ENCODE measurements at regions not wholly inside any gene's neighbourhood (a gene's known extent, or its start where the extent isn't known, plus 50 kb on each side); places are given as distances from the start of the nearest gene placed in this dataset.

- intact Hi-C loops (cut with micrococcal nuclease; ENCODE audit: unreplicated experiment), result loop anchor here (5.0 to 10.0 kb wide), 3 partner anchors 36 to 1529 kb away; no protein-coding TSS in a partner anchor
- H3K9ac ChIP-seq (ENCODE audit: control insufficient read depth, insufficient read depth, low read length), result no peak overlapping the region
- H3K27me3 ChIP-seq (replicated peaks in 1 of 2; ENCODE audit: control insufficient read depth in 2 of 2, insufficient read depth in 2 of 2, low read length in 1 of 2), result no peaks in the 10 kb centered on the region
- no peaks in the 10 kb centered on the region for H3K36me3 ChIP-seq (ENCODE audit: control insufficient read depth in 2 of 2, insufficient read depth in 2 of 2, low read length in 1 of 2)
- no peaks in the 10 kb centered on the region for H3K79me2 ChIP-seq (ENCODE audit: control insufficient read depth, insufficient read depth, low read length)
- POLR2A ChIA-PET, result no interaction called here
- H3K9me3 ChIP-seq (replicated peaks; ENCODE audit: control insufficient read depth, insufficient read depth, low read length), result no peaks in the 10 kb centered on the region; the same call in 2 of the 3 replicates
- SMC1A ChIA-PET (ENCODE audit: uncharacterized antibody, unreplicated experiment), result interaction anchor here (0.6 to 0.9 kb wide), 2 partner anchors 12 to 51 kb away, joined by 3 read pairs; no protein-coding TSS in a partner anchor
- in situ Hi-C loops (cut with MboI), result no loop called here
- ATAC-seq (peak; percentile 27), DNase-seq (ENCODE audit: low read depth, low spot score) (no peak), FAIRE-seq (no peak)
- no peak overlapping the region for H2AFZ ChIP-seq (ENCODE audit: control insufficient read depth, low read depth, low read length)
- H4K20me1 ChIP-seq (ENCODE audit: control insufficient read depth, insufficient read depth), result no peaks in the 10 kb centered on the region
- no peak overlapping the region for H3K4me2 ChIP-seq (ENCODE audit: control insufficient read depth, insufficient read depth)
- 2% methylated on average over 9 of the region's 9 CpGs for WGBS (ENCODE audit: insufficient coverage, insufficient replicate concordance, low lambda C conversion rate, missing lambda C conversion rate)
- BruUV-seq (replicated peaks), result no TSS peak
- H3K4me1 ChIP-seq (ENCODE audit: control insufficient read depth, insufficient read depth, low read length), result no peaks in the 10 kb centered on the region
- H3K4me3 ChIP-seq, result no peak overlapping the region
- RAD21 ChIA-PET (ENCODE audit: unreplicated experiment), result interaction anchor here (0.8 kb wide), 1 partner anchor 45 kb away, joined by 3 read pairs; no protein-coding TSS in a partner anchor
- CTCF ChIA-PET, result interaction anchor here (1.1 kb wide), 1 partner anchor 8 kb away, joined by 3 read pairs; no protein-coding TSS in a partner anchor
- no peak overlapping the region for H3K27ac ChIP-seq (ENCODE audit: control insufficient read depth, insufficient read depth)
- TF ChIP-seq MYC (IDR thresholded peaks at IDR 0.05; ENCODE audit: insufficient read depth, insufficient read length, insufficient replicate concordance, low read length, severe bottlenecking) (no peak), WRNIP1 (IDR thresholded peaks at IDR 0.05; ENCODE audit: borderline replicate concordance, low read depth, low read length) (no peak), ZBTB11 (CRISPR knock-in tag; IDR thresholded peaks at IDR 0.05) (no peak), ZNF687 (IDR thresholded peaks at IDR 0.05) (no peak), MTA2 (IDR thresholded peaks at IDR 0.05; ENCODE audit: low read depth) (no peak), PAX5 (IDR thresholded peaks at IDR 0.05; ENCODE audit: borderline replicate concordance, low read depth, low read length) (no peak), MYB (IDR thresholded peaks at IDR 0.05; ENCODE audit: borderline replicate concordance, low read depth, low read length) (no peak), RELB (IDR thresholded peaks at IDR 0.05; ENCODE audit: low read depth) (no peak)
Observed at GRCh38 chr11:27795955-27796861, 96.0 kb upstream of the BDNF start.
